PC-9 (cell line): ENCODE measurements at regions not wholly inside any gene's neighbourhood (a gene's known extent, or its start where the extent isn't known, plus 50 kb on each side); places are given as distances from the start of the nearest gene placed in this dataset.

ENCODE experiments used
- CTCF ChIP-seq: fragments of 200-600 bp; sonication (generic); conservative IDR thresholded peaks from 2 replicates; pipeline ENCODE4 v1.6.1; 2017; ENCODE audit warnings: mixed run types, antibody characterized with exemption, mild to moderate bottlenecking, moderate library complexity
- EZH2 ChIP-seq: fragments of 200-600 bp; sonication (generic); IDR thresholded peaks from 2 replicates; pipeline ENCODE4 v1.8.0; 2017; ENCODE audit warnings: antibody characterized with exemption, low read depth

GRCh38 chr17:69608141-69608540 is 193.6 kb downstream of the MAP2K6 start:
- no peak for TF ChIP-seq CTCF
- TF ChIP-seq EZH2, result no peak
